IMR-90 (cell line): ENCODE measurements at regions not wholly inside any gene's neighbourhood (a gene's known extent, or its start where the extent isn't known, plus 50 kb on each side); places are given as distances from the start of the nearest gene placed in this dataset.

Experiments
- ATAC-seq: fragments of 200-7000 bp; cut with Tn5 transposase; 2 replicates; pipeline ENCODE4 v1.9.1; 2020; ENCODE audit warnings: low read depth, mild to moderate bottlenecking, moderate library complexity
- BruUV-seq: library from RNA; stranded (reverse); fragments of 400-500 nt; replicated peaks from 2 replicates; lab custom pipeline; 2021; lab: Mats Ljungman, UMichigan
- CTCF ChIA-PET: fragments of 300-600 bp; formaldehyde crosslinking; extraction: SDS; loops from one replicate; lab custom pipeline; 2021; ENCODE audit warnings: antibody characterized with exemption; lab: Yijun Ruan, JAX
- POLR2A ChIA-PET: fragments of 300-600 bp; sonication (Branson Sonifier 250); formaldehyde crosslinking; loops from one replicate; lab custom pipeline; 2022; ENCODE audit warnings: antibody characterized with exemption; ENCODE audit not compliant: unreplicated experiment; lab: Charles Lee
- DNase-seq: peaks from one replicate; pipeline ENCODE4 v3.0.0; 2013
- H2AFZ ChIP-seq: replicated peaks from 2 replicates; pipeline ENCODE3; 2013; ENCODE audit warnings: low read length, mild to moderate bottlenecking; ENCODE audit not compliant: poor library complexity
- H2AK5ac ChIP-seq: 2 replicates; pipeline ENCODE4 v1.6.1; 2013; ENCODE audit warnings: low read depth, low read length, inconsistent platforms
- H2AK9ac ChIP-seq: replicated peaks from 2 replicates; pipeline ENCODE3; 2013; ENCODE audit warnings: mild to moderate bottlenecking, low read depth, low read length, moderate library complexity; ENCODE audit not compliant: poor library complexity
- H2BK120ac ChIP-seq: 2 replicates; pipeline ENCODE4 v1.6.1; 2013; ENCODE audit warnings: low read depth, low read length, inconsistent platforms
- H2BK15ac ChIP-seq: 3 replicates; pipeline ENCODE4 v1.6.1; 2013; ENCODE audit warnings: low read depth, low read length, inconsistent platforms
- H2BK20ac ChIP-seq: 2 replicates; pipeline ENCODE4 v1.6.1; 2013; ENCODE audit warnings: low read depth, mild to moderate bottlenecking, inconsistent platforms, low read length, moderate library complexity
- H2BK5ac ChIP-seq: 2 replicates; pipeline ENCODE4 v1.6.1; 2013; ENCODE audit warnings: mild to moderate bottlenecking, low read depth, low read length, inconsistent platforms; ENCODE audit not compliant: poor library complexity, severe bottlenecking
- H3K14ac ChIP-seq: replicated peaks from 2 replicates; pipeline ENCODE4 v1.6.1; 2013; ENCODE audit warnings: low read depth, low read length, inconsistent platforms
- H3K18ac ChIP-seq: 2 replicates; pipeline ENCODE4 v1.6.1; 2013; ENCODE audit warnings: low read depth, low read length, control low read depth
- H3K23ac ChIP-seq: 2 replicates; pipeline ENCODE4 v1.6.1; 2013; ENCODE audit warnings: low read depth, low read length, inconsistent platforms
- H3K27ac ChIP-seq: 2 replicates; pipeline ENCODE4 v1.5.1; 2013; ENCODE audit warnings: mild to moderate bottlenecking, control low read depth, low read length; ENCODE audit not compliant: insufficient read depth
- H3K27me3 ChIP-seq: 2 replicates; pipeline ENCODE4 v1.6.1; 2013; ENCODE audit warnings: low read length; ENCODE audit not compliant: control insufficient read depth, insufficient read depth
- H3K36me3 ChIP-seq: 2 replicates; pipeline ENCODE4 v1.6.1; 2013; ENCODE audit warnings: low read length, mixed read lengths; ENCODE audit not compliant: control insufficient read depth, insufficient read depth
- H3K4ac ChIP-seq: 2 replicates; pipeline ENCODE4 v1.6.1; 2013; ENCODE audit warnings: low read depth, low read length, inconsistent platforms
- H3K4me1 ChIP-seq: 2 replicates; pipeline ENCODE4 v1.6.1; 2013; ENCODE audit warnings: low read length, mixed read lengths; ENCODE audit not compliant: control insufficient read depth, insufficient read depth
- H3K4me2 ChIP-seq: 2 replicates; pipeline ENCODE4 v1.6.1; 2013; ENCODE audit warnings: low read depth, mild to moderate bottlenecking, control low read depth, low read length, moderate library complexity
- H3K4me3 ChIP-seq: 2 replicates; pipeline ENCODE4 v1.5.1; 2013; ENCODE audit warnings: low read depth, mild to moderate bottlenecking, control low read depth, low read length, moderate library complexity; ENCODE audit not compliant: insufficient read depth
- H3K56ac ChIP-seq: 2 replicates; pipeline ENCODE4 v1.6.1; 2013; ENCODE audit warnings: low read length, inconsistent platforms; ENCODE audit not compliant: insufficient read depth; ENCODE audit errors: extremely low read depth
- H3K79me1 ChIP-seq, 2 experiments: 2 replicates each; pipeline ENCODE4 v1.6.1; 2013; ENCODE audit warnings: low read length in 2 of 2, inconsistent platforms in 1 of 2, low read depth in 1 of 2
- H3K9ac ChIP-seq: 2 replicates; pipeline ENCODE4 v1.6.1; 2013; ENCODE audit warnings: low read depth, low read length, control low read depth
- H3K9me1 ChIP-seq: 2 replicates; pipeline ENCODE4 v1.6.1; 2013; ENCODE audit warnings: low read length, inconsistent platforms; ENCODE audit not compliant: insufficient read depth
- H3K9me3 ChIP-seq: 2 replicates; pipeline ENCODE4 v1.6.1; 2013; ENCODE audit warnings: low read length; ENCODE audit not compliant: control insufficient read depth, insufficient read depth
- H4K20me1 ChIP-seq: 2 replicates; pipeline ENCODE4 v1.6.1; 2013; ENCODE audit warnings: low read length, inconsistent platforms; ENCODE audit not compliant: insufficient read depth
- H4K5ac ChIP-seq: 2 replicates; pipeline ENCODE4 v1.6.1; 2013; ENCODE audit warnings: mild to moderate bottlenecking, low read depth, low read length, control low read depth
- H4K8ac ChIP-seq, 2 experiments: 2 replicates each; pipeline ENCODE4 v1.6.1; 2013; ENCODE audit warnings: low read depth in 2 of 2, low read length in 2 of 2, control low read depth in 1 of 2, inconsistent platforms in 1 of 2
- H4K91ac ChIP-seq: 2 replicates; pipeline ENCODE4 v1.6.1; 2013; ENCODE audit warnings: low read depth, low read length, inconsistent platforms; ENCODE audit not compliant: insufficient read depth
- BHLHE40 ChIP-seq: fragments of 150-350 bp; IDR thresholded peaks from 2 replicates; pipeline ENCODE4 v1.6.1; 2016; ENCODE audit warnings: mild to moderate bottlenecking, low read depth, low read length
- CEBPB ChIP-seq: IDR thresholded peaks from 2 replicates; pipeline ENCODE4 v1.6.1; 2012; ENCODE audit warnings: low read depth, low read length, improper control_type of control experiment
- CHD1 ChIP-seq: IDR thresholded peaks from 2 replicates; pipeline ENCODE4 v1.6.1; 2012; ENCODE audit warnings: low read depth, low read length, improper control_type of control experiment
- CTCF ChIP-seq: conservative IDR thresholded peaks from 2 replicates; pipeline ENCODE4 v1.5.1; 2012; ENCODE audit warnings: mild to moderate bottlenecking, low read depth, low read length, improper control_type of control experiment
- ELK1 ChIP-seq: fragments of 150-350 bp; IDR thresholded peaks from 2 replicates; pipeline ENCODE4 v1.6.1; 2016; ENCODE audit warnings: low read depth, mild to moderate bottlenecking, low read length, moderate library complexity, borderline replicate concordance
- FOS ChIP-seq: fragments of 150-350 bp; IDR thresholded peaks from 2 replicates; pipeline ENCODE4 v1.6.1; 2016; ENCODE audit warnings: low read depth, low read length
- MAFK ChIP-seq: IDR thresholded peaks from 2 replicates; pipeline ENCODE4 v1.6.1; 2012; ENCODE audit warnings: low read depth, low read length, improper control_type of control experiment
- MAZ ChIP-seq: IDR thresholded peaks from 2 replicates; pipeline ENCODE4 v1.6.1; 2012; ENCODE audit warnings: low read depth, mild to moderate bottlenecking, low read length, improper control_type of control experiment, moderate library complexity, borderline replicate concordance
- MXI1 ChIP-seq: IDR thresholded peaks from 2 replicates; pipeline ENCODE4 v1.6.1; 2012; ENCODE audit warnings: low read depth, mild to moderate bottlenecking, low read length, moderate library complexity, borderline replicate concordance
- NFE2L2 ChIP-seq: fragments of 150-350 bp; IDR thresholded peaks from 2 replicates; pipeline ENCODE4 v1.6.1; 2016; ENCODE audit warnings: low read depth, mild to moderate bottlenecking, low read length
- POLR2A ChIP-seq: IDR thresholded peaks from 2 replicates; pipeline ENCODE4 v1.6.1; 2012; ENCODE audit warnings: mild to moderate bottlenecking, low read depth, low read length
- RAD21 ChIP-seq: IDR thresholded peaks from 2 replicates; pipeline ENCODE4 v1.6.1; 2012; ENCODE audit warnings: low read length, improper control_type of control experiment
- RCOR1 ChIP-seq: IDR thresholded peaks from 2 replicates; pipeline ENCODE4 v1.6.1; 2012; ENCODE audit warnings: mild to moderate bottlenecking, low read length, improper control_type of control experiment; ENCODE audit not compliant: insufficient replicate concordance
- RFX5 ChIP-seq: IDR thresholded peaks from 2 replicates; pipeline ENCODE4 v1.8.0; 2012; ENCODE audit warnings: low read depth, mild to moderate bottlenecking, low read length, moderate library complexity
- SMC3 ChIP-seq: fragments of 150-350 bp; IDR thresholded peaks from 2 replicates; pipeline ENCODE4 v1.6.1; 2016; ENCODE audit warnings: low read depth, mild to moderate bottlenecking, antibody characterized with exemption, low read length, moderate library complexity
- USF2 ChIP-seq: fragments of 150-350 bp; IDR thresholded peaks from 2 replicates; pipeline ENCODE4 v1.6.1; 2017; ENCODE audit warnings: mild to moderate bottlenecking, antibody characterized with exemption, low read length, low read depth
- WGBS, 2 experiments: methylation state at CpG; one replicate each; pipeline versions ENCODE4 v1.1.5 to v1.1.7; 2013; ENCODE audit warnings: missing lambda C conversion rate in 2 of 2; ENCODE audit not compliant: insufficient read length in 1 of 2; ENCODE audit errors: extremely low coverage in 2 of 2; 5-methylcytosine and 5-hydroxymethylcytosine counted together
- dilution Hi-C: fragments of 300-500 bp; cut with HindIII; formaldehyde crosslinking; loops from one replicate; pipeline ENCODE4 v1.14.3; 2018; ENCODE audit warnings: low sequenced_read_pairs; ENCODE audit not compliant: unreplicated experiment
- in situ Hi-C: fragments of 300-500 bp; cut with MboI; formaldehyde crosslinking; loops from 3 replicates; pipeline ENCODE4 v1.14.3; 2019; ENCODE audit warnings: low sequenced_read_pairs, inconsistent platforms, mixed read lengths
- intact Hi-C: fragments of 100-400 bp; cut with micrococcal nuclease; formaldehyde crosslinking; loops from 2 replicates; pipeline ENCODE4 v1.10.0; 2022

GRCh38 chr9:118418887-118419565, 714.8 kb downstream of the TLR4 start:
- no peak overlapping the region for H2BK20ac ChIP-seq
- TF ChIP-seq BHLHE40 = no peak
- TF ChIP-seq FOS = no peak
- no peak for TF ChIP-seq ELK1
- no peak for TF ChIP-seq RFX5
- no peak for TF ChIP-seq RAD21
- TF ChIP-seq NFE2L2 = no peak
- TF ChIP-seq MAZ = no peak
- TF ChIP-seq USF2 = no peak
- TF ChIP-seq MXI1 = no peak
- no peak for TF ChIP-seq RCOR1
- TF ChIP-seq CEBPB = no peak
- TF ChIP-seq CHD1 = no peak
- TF ChIP-seq CTCF = no peak
- TF ChIP-seq POLR2A = no peak
- no peak for TF ChIP-seq MAFK
- no peak for TF ChIP-seq SMC3
- H3K36me3 ChIP-seq = no peaks in the 10 kb centered on the region
- DNase-seq (no peak), ATAC-seq (no peak)
- WGBS, 2 experiments = no CpG with 5 or more reads among the region's 2 CpGs
- no peak overlapping the region for H3K18ac ChIP-seq
- no peak overlapping the region for H4K91ac ChIP-seq
- H3K23ac ChIP-seq = no peak overlapping the region
- H4K20me1 ChIP-seq = no peaks in the 10 kb centered on the region
- H2AK5ac ChIP-seq = no peak overlapping the region
- dilution Hi-C loops = no loop called here
- H3K14ac ChIP-seq = no peak overlapping the region
- no peak overlapping the region for H2AFZ ChIP-seq
- no peaks in the 10 kb centered on the region for H3K9me1 ChIP-seq
- H2AK9ac ChIP-seq = no peak overlapping the region
- H3K9me3 ChIP-seq = no peaks in the 10 kb centered on the region
- H3K4ac ChIP-seq = no peak overlapping the region
- CTCF ChIA-PET = no interaction called here
- intact Hi-C loops = no loop called here
- no peak overlapping the region for H3K9ac ChIP-seq
- H3K27me3 ChIP-seq = no peaks in the 10 kb centered on the region
- no peak overlapping the region for H4K5ac ChIP-seq
- no peak overlapping the region for H3K56ac ChIP-seq
- no peak overlapping the region for H2BK120ac ChIP-seq
- no peak overlapping the region for H3K27ac ChIP-seq
- no peak overlapping the region for H3K4me3 ChIP-seq
- no peak overlapping the region for H2BK15ac ChIP-seq
- no peak overlapping the region for H2BK5ac ChIP-seq
- in situ Hi-C loops = no loop called here
- H3K79me1 ChIP-seq = no peaks in the 10 kb centered on the region
- POLR2A ChIA-PET = no interaction called here
- no TSS peak for BruUV-seq
- no peak overlapping the region for H3K4me2 ChIP-seq
- no peak overlapping the region for H4K8ac ChIP-seq
- H3K4me1 ChIP-seq = no peaks in the 10 kb centered on the region
